Fibroblast of the aortic adventitia (primary cell): ENCODE measurements at regions not wholly inside any gene's neighbourhood (a gene's known extent, or its start where the extent isn't known, plus 50 kb on each side); places are given as distances from the start of the nearest gene placed in this dataset.

Experiments used
- DNase-seq: peaks from one replicate; pipeline ENCODE4 v3.0.0-alpha.2; 2010; ENCODE audit warnings: low read depth
- H3K4me3 ChIP-seq: 2 replicates; pipeline ENCODE4 v1.5.1; 2011; ENCODE audit warnings: low read depth, mild to moderate bottlenecking, control low read depth, low read length, moderate library complexity
- CTCF ChIP-seq: IDR thresholded peaks from 2 replicates; pipeline ENCODE4 v1.5.1; 2011; ENCODE audit warnings: mild to moderate bottlenecking, low read length, control low read depth, inconsistent platforms; ENCODE audit not compliant: insufficient read depth

- TF ChIP-seq CTCF = no peak
- no peak for DNase-seq
- H3K4me3 ChIP-seq = no peak overlapping the region
Measured at GRCh38 chr22:49106842-49107152, 720.9 kb downstream of the BRD1 start.

GRCh38 chr22:49106096-49106841, 721.4 kb downstream of the BRD1 start:
- TF ChIP-seq CTCF = no peak
- DNase-seq = no peak
- H3K4me3 ChIP-seq = no peak overlapping the region

- no peak for TF ChIP-seq CTCF
- H3K4me3 ChIP-seq = no peak overlapping the region
- DNase-seq = no peak
Measured at GRCh38 chr22:49104434-49104833, 723.2 kb downstream of the BRD1 start.

GRCh38 chr22:49103314-49104059, 724.2 kb downstream of the BRD1 start:
- H3K4me3 ChIP-seq = no peak overlapping the region
- no peak for TF ChIP-seq CTCF
- no peak for DNase-seq

GRCh38 chr22:49102367-49102766, 725.3 kb downstream of the BRD1 start:
- H3K4me3 ChIP-seq = no peak overlapping the region
- DNase-seq = no peak
- no peak for TF ChIP-seq CTCF

- DNase-seq = no peak
- H3K4me3 ChIP-seq = no peak overlapping the region
- TF ChIP-seq CTCF = no peak
Measured at GRCh38 chr22:49101873-49102272, 725.8 kb downstream of the BRD1 start.
